H9 (cell line): ENCODE measurements at regions not wholly inside any gene's neighbourhood (a gene's known extent, or its start where the extent isn't known, plus 50 kb on each side); places are given as distances from the start of the nearest gene placed in this dataset.

ENCODE experiments used
- DNase-seq: peaks from one replicate; pipeline ENCODE4 v3.0.0-alpha.2; 2017
- H2AFZ ChIP-seq: one replicate; pipeline ENCODE4 v1.6.1; 2013; ENCODE audit warnings: mild to moderate bottlenecking, low read length, control low read depth, moderate library complexity
- H2AK5ac ChIP-seq: 2 replicates; pipeline ENCODE4 v1.6.1; 2013; ENCODE audit warnings: low read length, control low read depth, mixed read lengths; ENCODE audit not compliant: insufficient read length
- H2BK120ac ChIP-seq: one replicate; pipeline ENCODE4 v1.6.1; 2013; ENCODE audit warnings: low read depth, mild to moderate bottlenecking, low read length, control low read depth, inconsistent platforms; ENCODE audit not compliant: poor library complexity, severe bottlenecking
- H2BK12ac ChIP-seq: 2 replicates; pipeline ENCODE4 v1.6.1; 2013; ENCODE audit warnings: low read length, control low read depth, mixed read lengths, low read depth; ENCODE audit not compliant: insufficient read length
- H2BK15ac ChIP-seq: 2 replicates; pipeline ENCODE4 v1.6.1; 2013; ENCODE audit warnings: low read depth, low read length, control low read depth
- H2BK20ac ChIP-seq: one replicate; pipeline ENCODE4 v1.6.1; 2013; ENCODE audit warnings: low read depth, mild to moderate bottlenecking, low read length, control low read depth, inconsistent platforms; ENCODE audit not compliant: poor library complexity, severe bottlenecking
- H2BK5ac ChIP-seq: 2 replicates; pipeline ENCODE4 v1.6.1; 2013; ENCODE audit warnings: low read length, control low read depth, mixed read lengths; ENCODE audit not compliant: insufficient read length
- H3K14ac ChIP-seq: 2 replicates; pipeline ENCODE4 v1.6.1; 2013; ENCODE audit warnings: low read length, control low read depth; ENCODE audit not compliant: insufficient read depth
- H3K18ac ChIP-seq: 2 replicates; pipeline ENCODE4 v1.6.1; 2013; ENCODE audit warnings: low read depth, mild to moderate bottlenecking, mixed read lengths, low read length, control low read depth; ENCODE audit not compliant: insufficient read length
- H3K23ac ChIP-seq: 2 replicates; pipeline ENCODE4 v1.6.1; 2013; ENCODE audit warnings: low read length, control low read depth, mixed read lengths, low read depth; ENCODE audit not compliant: insufficient read length
- H3K23me2 ChIP-seq: 2 replicates; pipeline ENCODE4 v1.6.1; 2013; ENCODE audit warnings: low read depth, mild to moderate bottlenecking, mixed read lengths, low read length, control low read depth; ENCODE audit not compliant: insufficient read length, poor library complexity, severe bottlenecking
- H3K27ac ChIP-seq: 2 replicates; pipeline ENCODE4 v1.5.1; 2013; ENCODE audit warnings: low read length, control low read depth, mixed read lengths, low read depth; ENCODE audit not compliant: insufficient read length
- H3K27me3 ChIP-seq: 2 replicates; pipeline ENCODE4 v1.6.1; 2013; ENCODE audit warnings: low read length, control low read depth, inconsistent platforms; ENCODE audit not compliant: insufficient read depth
- H3K4ac ChIP-seq: 2 replicates; pipeline ENCODE4 v1.6.1; 2013; ENCODE audit warnings: low read depth, mild to moderate bottlenecking, control low read depth, inconsistent platforms, low read length, moderate library complexity
- H3K4me1 ChIP-seq: 2 replicates; pipeline ENCODE4 v1.6.1; 2013; ENCODE audit warnings: low read length, control low read depth, inconsistent platforms; ENCODE audit not compliant: insufficient read depth
- H3K4me2 ChIP-seq: 2 replicates; pipeline ENCODE4 v1.6.1; 2013; ENCODE audit warnings: low read length, control low read depth, mixed read lengths; ENCODE audit not compliant: insufficient read length, insufficient read depth
- H3K56ac ChIP-seq: 2 replicates; pipeline ENCODE4 v1.6.1; 2013; ENCODE audit warnings: low read depth, mild to moderate bottlenecking, mixed read lengths, low read length, control low read depth; ENCODE audit not compliant: insufficient read length
- H3K79me1 ChIP-seq: 2 replicates; pipeline ENCODE4 v1.6.1; 2013; ENCODE audit warnings: low read depth, mild to moderate bottlenecking, moderate library complexity, low read length, control low read depth, inconsistent platforms; ENCODE audit not compliant: insufficient read depth, poor library complexity, severe bottlenecking
- H3K79me2 ChIP-seq: 2 replicates; pipeline ENCODE4 v1.6.1; 2013; ENCODE audit warnings: low read length, control low read depth, inconsistent platforms; ENCODE audit not compliant: insufficient read depth
- H3K9ac ChIP-seq: 2 replicates; pipeline ENCODE4 v1.6.1; 2013; ENCODE audit warnings: low read length, control low read depth, mixed read lengths; ENCODE audit not compliant: insufficient read length; ENCODE audit errors: extremely low read depth
- H3K9me3 ChIP-seq: one replicate; pipeline ENCODE4 v1.6.1; 2013; ENCODE audit warnings: low read depth, low read length, inconsistent platforms; ENCODE audit not compliant: control insufficient read depth
- H3T11ph ChIP-seq: one replicate; pipeline ENCODE4 v1.6.1; 2013; ENCODE audit warnings: mild to moderate bottlenecking, low read length, control low read depth, inconsistent platforms
- H4K20me1 ChIP-seq: one replicate; pipeline ENCODE4 v1.6.1; 2013; ENCODE audit not compliant: control insufficient read depth, insufficient read length, insufficient read depth
- H4K5ac ChIP-seq: 2 replicates; pipeline ENCODE4 v1.6.1; 2013; ENCODE audit warnings: low read depth, mild to moderate bottlenecking, mixed read lengths, low read length, control low read depth; ENCODE audit not compliant: insufficient read length
- H4K8ac ChIP-seq: replicated peaks from 2 replicates; pipeline ENCODE4 v1.6.1; 2013; ENCODE audit warnings: low read length, control low read depth, mixed read lengths, low read depth; ENCODE audit not compliant: insufficient read length
- H4K91ac ChIP-seq: 2 replicates; pipeline ENCODE4 v1.6.1; 2013; ENCODE audit warnings: low read depth, mild to moderate bottlenecking, moderate library complexity, mixed read lengths, low read length, control low read depth; ENCODE audit not compliant: insufficient read length
- H3K27ac Mint-ChIP-seq, 3 experiments: 2 replicates in 2 of 3; 3 replicates in 1 of 3; pipeline ENCODE4 v1.8.0; 2020 to 2021; ENCODE audit warnings: mixed read lengths in 3 of 3, mild to moderate bottlenecking in 1 of 3, moderate library complexity in 1 of 3
- H3K27me3 Mint-ChIP-seq: 2 replicates; pipeline ENCODE4 v1.8.0; 2021; ENCODE audit warnings: low read depth, mild to moderate bottlenecking, moderate library complexity, mixed read lengths
- H3K36me3 Mint-ChIP-seq, 3 experiments: 2 replicates in 2 of 3; 3 replicates in 1 of 3; pipeline ENCODE4 v1.8.0; 2020 to 2021; ENCODE audit warnings: low read depth in 3 of 3, mixed read lengths in 3 of 3; ENCODE audit not compliant: insufficient read depth in 1 of 3
- H3K4me1 Mint-ChIP-seq, 2 experiments: 2 replicates each; pipeline ENCODE4 v1.8.0; 2020; ENCODE audit warnings: mixed read lengths in 2 of 2
- H3K4me3 Mint-ChIP-seq, 2 experiments: 2 replicates in 1 of 2; 3 replicates in 1 of 2; pipeline ENCODE4 v1.8.0; 2020 to 2021; ENCODE audit warnings: mild to moderate bottlenecking in 2 of 2, mixed read lengths in 2 of 2, moderate library complexity in 1 of 2
- H3K9me3 Mint-ChIP-seq, 2 experiments: 2 replicates in 1 of 2; 3 replicates in 1 of 2; pipeline ENCODE4 v1.8.0; 2020; ENCODE audit warnings: mild to moderate bottlenecking in 2 of 2, mixed read lengths in 2 of 2, moderate library complexity in 1 of 2
- CTCF ChIP-seq: fragments of 200-600 bp; sonication (generic); conservative IDR thresholded peaks from 3 replicates; pipeline ENCODE4 v1.8.0; 2021; ENCODE audit warnings: antibody characterized with exemption, mild to moderate bottlenecking
- WGBS: extraction: QIAGEN DNeasy Blood & Tissue Kit; methylation state at CpG from one replicate; pipeline ENCODE4 v1.1.7; 2013; ENCODE audit warnings: missing lambda C conversion rate, low lambda C conversion rate, mixed read lengths; ENCODE audit not compliant: insufficient read length; ENCODE audit errors: extremely low coverage; 5-methylcytosine and 5-hydroxymethylcytosine counted together

DNA sequence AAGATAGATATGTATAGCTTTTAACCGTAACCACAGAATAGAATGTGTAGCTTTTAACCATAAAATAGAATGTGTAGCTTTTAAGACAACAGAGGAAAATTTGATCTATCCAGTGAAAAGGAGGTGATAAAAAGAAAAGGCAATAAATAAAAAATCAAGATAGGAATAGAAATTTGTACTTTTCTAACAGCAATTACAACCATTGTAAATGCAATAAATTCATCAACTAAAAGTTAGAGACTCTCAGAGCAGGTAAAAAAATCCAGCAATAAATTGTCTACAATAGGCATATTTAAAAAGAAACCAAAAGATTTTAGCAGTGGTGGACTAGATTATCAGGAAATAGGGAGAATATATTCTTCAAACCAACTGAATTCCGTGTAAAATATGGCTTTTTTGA, 63.8 kb upstream of the ABHD2 start:
- H2BK15ac ChIP-seq: no peak overlapping the region
- H3K4ac ChIP-seq: no peak overlapping the region
- H3K9ac ChIP-seq: no peak overlapping the region
- H3K27me3 ChIP-seq: no peaks in the 10 kb centered on the region
- H2BK20ac ChIP-seq: no peak overlapping the region
- no peaks in the 10 kb centered on the region for H3K9me3 ChIP-seq
- no peak overlapping the region for H3K23ac ChIP-seq
- no peak overlapping the region for H4K5ac ChIP-seq
- no peak overlapping the region for H3K27ac ChIP-seq
- H3T11ph ChIP-seq: no peak overlapping the region
- H3K4me2 ChIP-seq: no peak overlapping the region
- H2BK120ac ChIP-seq: no peak overlapping the region
- H2AFZ ChIP-seq: no peak overlapping the region
- H4K20me1 ChIP-seq: no peaks in the 10 kb centered on the region
- no peak for TF ChIP-seq CTCF
- Mint-ChIP-seq H3K9me3 (peaks cover 6 to 13% of the 10 kb centered on the region in 2 experiments; a peak in 3 of 5 replicates), H3K4me1 (peaks cover 6 to 7% of the 10 kb centered on the region in 2 experiments), H3K4me3 (no peak overlapping the region), H3K36me3 (peaks cover 0 to 11% (median 6%) of the 10 kb centered on the region in 3 experiments; a peak in 3 of 7 replicates), H3K27me3 (peaks cover 4% of the 10 kb centered on the region), H3K27ac (no peak overlapping the region)
- no peak for DNase-seq
- H4K91ac ChIP-seq: no peak overlapping the region
- no peak overlapping the region for H4K8ac ChIP-seq
- no peak overlapping the region for H2BK12ac ChIP-seq
- H3K79me2 ChIP-seq: no peaks in the 10 kb centered on the region
- no peak overlapping the region for H3K14ac ChIP-seq
- H3K4me1 ChIP-seq: no peaks in the 10 kb centered on the region
- H2AK5ac ChIP-seq: no peak overlapping the region
- no peak overlapping the region for H3K18ac ChIP-seq
- H2BK5ac ChIP-seq: no peak overlapping the region
- no peaks in the 10 kb centered on the region for H3K23me2 ChIP-seq
- no CpG with 5 or more reads among the region's 2 CpGs for WGBS
- no peak overlapping the region for H3K56ac ChIP-seq
- H3K79me1 ChIP-seq: no peaks in the 10 kb centered on the region
